Neural progenitor cell (in vitro differentiated cells): ENCODE measurements at regions not wholly inside any gene's neighbourhood (a gene's known extent, or its start where the extent isn't known, plus 50 kb on each side); places are given as distances from the start of the nearest gene placed in this dataset.
A peak's percentile ranks its signal among the peaks of the same experiment; 100 is the strongest.

ENCODE experiments used
- DNase-seq: peaks from one replicate; pipeline ENCODE4 v3.0.0-alpha.2; 2016; ENCODE audit warnings: low spot score
- H2AFZ ChIP-seq: fragments of 200-600 bp; sonication (generic); replicated peaks from 2 replicates; pipeline ENCODE4 v1.6.1; 2016; ENCODE audit warnings: antibody characterized with exemption
- H3F3A ChIP-seq: fragments of 200-600 bp; sonication (generic); 2 replicates; pipeline ENCODE4 v1.6.1; 2016; ENCODE audit warnings: antibody characterized with exemption, low read depth
- H3K27ac ChIP-seq: fragments of 200-600 bp; sonication (generic); 2 replicates; pipeline ENCODE4 v1.5.1; 2016; ENCODE audit warnings: mild to moderate bottlenecking
- H3K27me3 ChIP-seq: fragments of 200-600 bp; sonication (generic); 2 replicates; pipeline ENCODE4 v1.6.1; 2016; ENCODE audit warnings: mild to moderate bottlenecking, moderate library complexity
- H3K36me3 ChIP-seq: fragments of 200-600 bp; sonication (generic); 2 replicates; pipeline ENCODE4 v1.5.1; 2016
- H3K4me1 ChIP-seq: fragments of 200-600 bp; sonication (generic); 2 replicates; pipeline ENCODE4 v1.6.1; 2016; ENCODE audit warnings: mixed run types
- H3K4me2 ChIP-seq: fragments of 200-600 bp; sonication (generic); 2 replicates; pipeline ENCODE4 v1.6.1; 2016
- H3K4me3 ChIP-seq: fragments of 200-600 bp; sonication (generic); 2 replicates; pipeline ENCODE4 v1.5.1; 2016
- H3K79me2 ChIP-seq: fragments of 200-600 bp; sonication (generic); 2 replicates; pipeline ENCODE4 v1.6.1; 2016; ENCODE audit warnings: low read depth
- H3K9ac ChIP-seq: fragments of 200-600 bp; sonication (generic); 2 replicates; pipeline ENCODE4 v1.6.1; 2016
- H3K9me3 ChIP-seq: fragments of 200-600 bp; sonication (generic); 2 replicates; pipeline ENCODE4 v1.5.1; 2016; ENCODE audit warnings: low read depth
- H4K20me1 ChIP-seq: fragments of 200-600 bp; sonication (generic); 2 replicates; pipeline ENCODE4 v1.6.1; 2016; ENCODE audit warnings: low read depth
- H3K27ac Mint-ChIP-seq: 3 replicates; pipeline ENCODE4 v1.8.0; 2021; ENCODE audit warnings: mixed read lengths
- H3K27me3 Mint-ChIP-seq: 2 replicates; pipeline ENCODE4 v1.8.0; 2022; ENCODE audit warnings: low read depth, mild to moderate bottlenecking, inconsistent platforms, moderate library complexity, mixed read lengths; ENCODE audit not compliant: insufficient read depth
- H3K36me3 Mint-ChIP-seq: 3 replicates; pipeline ENCODE4 v1.8.0; 2021; ENCODE audit warnings: mixed read lengths
- H3K4me1 Mint-ChIP-seq: 3 replicates; pipeline ENCODE4 v1.8.0; 2021; ENCODE audit warnings: mixed read lengths
- H3K4me3 Mint-ChIP-seq: 3 replicates; pipeline ENCODE4 v1.8.0; 2021; ENCODE audit warnings: mild to moderate bottlenecking, moderate library complexity, mixed read lengths
- H3K9me3 Mint-ChIP-seq: 3 replicates; pipeline ENCODE4 v1.8.0; 2020; ENCODE audit warnings: mixed read lengths
- EZH2 ChIP-seq: fragments of 200-600 bp; sonication (generic); IDR thresholded peaks from 2 replicates; pipeline ENCODE4 v1.6.1; 2017; ENCODE audit warnings: antibody characterized with exemption, mild to moderate bottlenecking, moderate library complexity
- EZH2phosphoT487 ChIP-seq: fragments of 200-600 bp; sonication (generic); IDR thresholded peaks from 2 replicates; pipeline ENCODE4 v1.6.1; 2017; ENCODE audit warnings: antibody characterized with exemption
- TF ChIP-seq, protein P1 (sequence below): fragments of 200-600 bp; sonication (generic); IDR thresholded peaks from 2 replicates; pipeline ENCODE4 v1.5.1; 2017; ENCODE audit warnings: antibody characterized with exemption, mild to moderate bottlenecking

GRCh38 chr16:5605404-5605803 lies 507.8 kb upstream of the EEF2KMT start:
- H3K4me1 Mint-ChIP-seq, result no peaks in the 10 kb centered on the region
- H3K27me3 ChIP-seq, result no peaks in the 10 kb centered on the region
- H3K36me3 Mint-ChIP-seq, result no peaks in the 10 kb centered on the region
- H4K20me1 ChIP-seq, result no peaks in the 10 kb centered on the region
- H3K27ac ChIP-seq, result no peak overlapping the region
- H3K27me3 Mint-ChIP-seq, result peaks cover 2% of the 10 kb centered on the region
- H3K4me3 ChIP-seq, result no peak overlapping the region
- no peak for TF ChIP-seq EZH2phosphoT487
- no peak for TF ChIP-seq EZH2
- TF ChIP-seq, protein P1, sequence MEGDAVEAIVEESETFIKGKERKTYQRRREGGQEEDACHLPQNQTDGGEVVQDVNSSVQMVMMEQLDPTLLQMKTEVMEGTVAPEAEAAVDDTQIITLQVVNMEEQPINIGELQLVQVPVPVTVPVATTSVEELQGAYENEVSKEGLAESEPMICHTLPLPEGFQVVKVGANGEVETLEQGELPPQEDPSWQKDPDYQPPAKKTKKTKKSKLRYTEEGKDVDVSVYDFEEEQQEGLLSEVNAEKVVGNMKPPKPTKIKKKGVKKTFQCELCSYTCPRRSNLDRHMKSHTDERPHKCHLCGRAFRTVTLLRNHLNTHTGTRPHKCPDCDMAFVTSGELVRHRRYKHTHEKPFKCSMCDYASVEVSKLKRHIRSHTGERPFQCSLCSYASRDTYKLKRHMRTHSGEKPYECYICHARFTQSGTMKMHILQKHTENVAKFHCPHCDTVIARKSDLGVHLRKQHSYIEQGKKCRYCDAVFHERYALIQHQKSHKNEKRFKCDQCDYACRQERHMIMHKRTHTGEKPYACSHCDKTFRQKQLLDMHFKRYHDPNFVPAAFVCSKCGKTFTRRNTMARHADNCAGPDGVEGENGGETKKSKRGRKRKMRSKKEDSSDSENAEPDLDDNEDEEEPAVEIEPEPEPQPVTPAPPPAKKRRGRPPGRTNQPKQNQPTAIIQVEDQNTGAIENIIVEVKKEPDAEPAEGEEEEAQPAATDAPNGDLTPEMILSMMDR, result no peak
- no peak overlapping the region for H3K4me2 ChIP-seq
- DNase-seq, result no peak
- no peak overlapping the region for H3K9ac ChIP-seq
- no peak overlapping the region for H2AFZ ChIP-seq
- no peaks in the 10 kb centered on the region for H3F3A ChIP-seq
- no peak overlapping the region for H3K4me3 Mint-ChIP-seq
- H3K27ac Mint-ChIP-seq, result no peak overlapping the region
- no peaks in the 10 kb centered on the region for H3K79me2 ChIP-seq
- no peaks in the 10 kb centered on the region for H3K36me3 ChIP-seq
- H3K4me1 ChIP-seq, result no peaks in the 10 kb centered on the region
- H3K9me3 ChIP-seq, result no peaks in the 10 kb centered on the region
- H3K9me3 Mint-ChIP-seq, result no peaks in the 10 kb centered on the region

DNA sequence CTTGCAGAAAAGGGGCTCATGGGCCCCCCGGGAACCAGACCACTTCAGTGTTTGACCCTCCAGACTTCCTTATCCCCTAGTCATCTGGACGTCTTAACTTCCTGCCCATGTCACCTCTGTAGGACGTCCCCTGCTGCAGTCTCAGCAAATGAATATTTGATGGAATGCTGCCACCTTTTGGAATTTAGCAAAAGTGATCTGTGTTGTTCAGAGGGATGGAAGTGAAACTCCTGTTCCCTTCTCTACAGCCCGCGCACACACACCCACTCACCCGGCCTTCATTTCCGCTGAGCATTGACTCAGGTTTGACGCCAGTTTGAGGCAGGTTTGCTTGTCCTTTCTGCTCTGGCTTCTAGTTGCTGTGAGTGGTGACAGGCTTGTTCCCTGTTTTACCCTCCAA lies 507.2 kb upstream of the EEF2KMT start:
- Histone ChIP-seq H4K20me1 (no peaks in the 10 kb centered on the region), H2AFZ (peak overlapping the region; percentile 29), H3K79me2 (no peaks in the 10 kb centered on the region), H3K27me3 (no peaks in the 10 kb centered on the region), H3K4me2 (no peak overlapping the region), H3K9me3 (no peaks in the 10 kb centered on the region), H3K4me1 (no peaks in the 10 kb centered on the region), H3K9ac (no peak overlapping the region), H3K27ac (no peak overlapping the region), H3K4me3 (no peak overlapping the region), H3F3A (no peaks in the 10 kb centered on the region), H3K36me3 (no peaks in the 10 kb centered on the region)
- Mint-ChIP-seq H3K27me3 (no peaks in the 10 kb centered on the region), H3K4me1 (no peaks in the 10 kb centered on the region), H3K36me3 (no peaks in the 10 kb centered on the region), H3K9me3 (no peaks in the 10 kb centered on the region), H3K4me3 (no peak overlapping the region), H3K27ac (no peak overlapping the region)
- peak; percentile 70 for DNase-seq
- TF ChIP-seq, protein P1, result peak; percentile 65
- TF ChIP-seq EZH2phosphoT487, result no peak

- H3F3A ChIP-seq, result no peaks in the 10 kb centered on the region
- no peaks in the 10 kb centered on the region for H3K79me2 ChIP-seq
- H4K20me1 ChIP-seq, result no peaks in the 10 kb centered on the region
- H3K4me1 ChIP-seq, result no peaks in the 10 kb centered on the region
- no peak overlapping the region for H2AFZ ChIP-seq
- TF ChIP-seq EZH2, result no peak
- TF ChIP-seq, protein P1, result no peak
- TF ChIP-seq EZH2phosphoT487, result no peak
- no peak overlapping the region for H3K4me2 ChIP-seq
- no peak overlapping the region for H3K9ac ChIP-seq
- Mint-ChIP-seq H3K27ac (no peak overlapping the region), H3K27me3 (no peaks in the 10 kb centered on the region), H3K4me3 (no peak overlapping the region), H3K36me3 (no peaks in the 10 kb centered on the region), H3K4me1 (no peaks in the 10 kb centered on the region), H3K9me3 (no peaks in the 10 kb centered on the region)
- no peaks in the 10 kb centered on the region for H3K36me3 ChIP-seq
- no peak for DNase-seq
- no peak overlapping the region for H3K27ac ChIP-seq
- no peaks in the 10 kb centered on the region for H3K9me3 ChIP-seq
- no peak overlapping the region for H3K4me3 ChIP-seq
- no peaks in the 10 kb centered on the region for H3K27me3 ChIP-seq
These were observed 506.2 kb upstream of the EEF2KMT start for GRCh38 chr16:5603836-5604235.

GRCh38 chr16:5601957-5602356 lies 504.4 kb upstream of the EEF2KMT start:
- H3F3A ChIP-seq, result no peaks in the 10 kb centered on the region
- H3K4me1 Mint-ChIP-seq, result no peaks in the 10 kb centered on the region
- H3K27ac ChIP-seq, result no peak overlapping the region
- no peaks in the 10 kb centered on the region for H3K9me3 Mint-ChIP-seq
- H4K20me1 ChIP-seq, result no peaks in the 10 kb centered on the region
- TF ChIP-seq EZH2 (no peak), EZH2phosphoT487 (no peak)
- TF ChIP-seq, protein P1, result no peak
- no peaks in the 10 kb centered on the region for H3K36me3 ChIP-seq
- H3K27me3 ChIP-seq, result no peaks in the 10 kb centered on the region
- H3K4me1 ChIP-seq, result no peaks in the 10 kb centered on the region
- H3K27me3 Mint-ChIP-seq, result no peaks in the 10 kb centered on the region
- no peak for DNase-seq
- no peak overlapping the region for H3K9ac ChIP-seq
- H3K27ac Mint-ChIP-seq, result peak overlapping the region; percentile 75
- no peak overlapping the region for H3K4me3 Mint-ChIP-seq
- H3K9me3 ChIP-seq, result no peaks in the 10 kb centered on the region
- no peak overlapping the region for H3K4me2 ChIP-seq
- no peak overlapping the region for H3K4me3 ChIP-seq
- no peaks in the 10 kb centered on the region for H3K79me2 ChIP-seq
- H2AFZ ChIP-seq, result no peak overlapping the region
- H3K36me3 Mint-ChIP-seq, result no peaks in the 10 kb centered on the region
